HFF-Myc (cell line): ENCODE measurements at regions not wholly inside any gene's neighbourhood (a gene's known extent, or its start where the extent isn't known, plus 50 kb on each side); places are given as distances from the start of the nearest gene placed in this dataset.

Experiments
- DNase-seq: peaks from one replicate; pipeline ENCODE4 v3.0.0-alpha.2; 2011; ENCODE audit warnings: low read depth; ENCODE audit errors: extremely low read depth
- H3K4me3 ChIP-seq: replicated peaks from 2 replicates; pipeline ENCODE4 v1.5.1; 2011; ENCODE audit warnings: low read depth, mild to moderate bottlenecking, control low read depth, low read length
- CTCF ChIP-seq: IDR thresholded peaks from 2 replicates; pipeline ENCODE4 v1.5.1; 2012; ENCODE audit warnings: mild to moderate bottlenecking, low read depth, low read length, control low read depth; ENCODE audit errors: missing control alignments

GRCh38 chr5:124570285-124571035 is 176.0 kb downstream of the ZNF608 start:
- TF ChIP-seq CTCF, result no peak
- no peak overlapping the region for H3K4me3 ChIP-seq
- no peak for DNase-seq

DNA sequence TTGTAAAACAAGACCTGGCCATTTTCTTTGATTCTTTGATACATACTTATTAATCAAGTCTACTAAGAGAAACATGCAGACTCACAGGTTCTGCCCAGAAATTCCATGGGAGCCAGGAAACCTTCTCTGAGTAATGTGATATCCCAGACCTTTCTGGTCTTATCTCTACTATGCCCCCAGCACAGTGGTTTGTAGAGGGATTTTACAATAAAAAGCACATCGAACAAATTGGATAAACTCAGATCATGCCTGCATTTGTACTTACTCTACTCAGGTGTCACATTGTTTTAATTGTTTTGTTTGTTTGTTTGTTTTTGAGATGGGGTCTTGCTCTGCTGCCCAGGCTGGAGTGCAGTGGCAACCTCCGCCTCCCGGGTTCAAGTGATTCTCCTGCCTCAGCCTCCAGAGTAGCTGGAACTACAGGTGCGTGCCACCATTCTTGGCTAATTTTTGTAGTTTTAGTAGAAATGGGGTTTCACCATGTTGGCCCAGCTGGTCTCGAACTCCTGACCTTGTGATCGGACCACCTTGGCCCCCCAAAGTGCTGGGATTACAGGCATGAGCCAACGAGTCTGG is 179.5 kb downstream of the ZNF608 start:
- no peak overlapping the region for H3K4me3 ChIP-seq
- DNase-seq, result no peak
- no peak for TF ChIP-seq CTCF

- no peak for DNase-seq
- no peak overlapping the region for H3K4me3 ChIP-seq
- no peak for TF ChIP-seq CTCF
These were observed 185.0 kb downstream of the ZNF608 start for GRCh38 chr5:124561451-124561850.

DNA sequence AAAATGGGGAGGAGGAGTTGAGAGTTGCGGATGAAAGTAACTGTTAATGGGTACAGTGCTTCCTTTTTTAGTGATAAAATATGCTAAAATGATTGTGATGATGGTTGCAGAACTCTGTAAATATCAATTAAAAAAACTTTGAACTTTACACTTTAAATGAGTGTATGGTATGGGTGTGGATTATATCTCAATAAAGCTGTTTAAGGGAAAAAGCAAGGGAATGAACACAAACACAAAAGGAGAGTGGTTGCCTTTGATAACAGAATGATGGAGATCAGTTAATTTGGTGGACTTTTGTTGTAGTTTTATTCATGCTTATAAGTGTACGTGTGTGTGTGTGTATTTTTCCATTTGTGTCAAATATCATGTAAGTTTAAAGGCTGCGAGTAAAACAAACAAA is 186.1 kb downstream of the ZNF608 start:
- H3K4me3 ChIP-seq, result no peak overlapping the region
- DNase-seq, result no peak
- no peak for TF ChIP-seq CTCF

- TF ChIP-seq CTCF, result no peak
- no peak overlapping the region for H3K4me3 ChIP-seq
- DNase-seq, result no peak
These were observed 188.7 kb downstream of the ZNF608 start for GRCh38 chr5:124557761-124558160.

- no peak for TF ChIP-seq CTCF
- no peak for DNase-seq
- no peak overlapping the region for H3K4me3 ChIP-seq
These were observed 191.5 kb downstream of the ZNF608 start for GRCh38 chr5:124554746-124555578.
